WTC11 (cell line): ENCODE measurements at regions not wholly inside any gene's neighbourhood (a gene's known extent, or its start where the extent isn't known, plus 50 kb on each side); places are given as distances from the start of the nearest gene placed in this dataset.

Source experiments
- CTCF ChIP-seq: fragments of 200-600 bp; IDR thresholded peaks from 2 replicates; pipeline ENCODE4 v1.8.0; 2022; ENCODE audit warnings: antibody characterized with exemption
- RELA ChIP-seq: sonication (generic); formaldehyde crosslinking; IDR thresholded peaks from 2 replicates; pipeline ENCODE4 v1.8.1; 2022; ENCODE audit warnings: missing genetic modification reagents, mild to moderate bottlenecking, borderline replicate concordance
- SP1 ChIP-seq: sonication (generic); formaldehyde crosslinking; conservative IDR thresholded peaks from 2 replicates; pipeline ENCODE4 v1.8.1; 2022; ENCODE audit warnings: missing genetic modification reagents
- USF2 ChIP-seq: sonication (generic); formaldehyde crosslinking; IDR thresholded peaks from 2 replicates; pipeline ENCODE4 v1.8.1; 2023; ENCODE audit warnings: mild to moderate bottlenecking, missing genetic modification reagents, moderate library complexity
- ZNF317 ChIP-seq: sonication (generic); formaldehyde crosslinking; IDR thresholded peaks from 2 replicates; pipeline ENCODE4 v1.8.1; 2023; ENCODE audit warnings: low read depth, mild to moderate bottlenecking, moderate library complexity, missing genetic modification reagents, borderline replicate concordance

GRCh38 chr10:64682043-64682442 is 1160.8 kb downstream of the REEP3 start:
- TF ChIP-seq SP1 (CRISPR knock-in tag) (no peak), ZNF317 (no peak), USF2 (CRISPR knock-in tag) (no peak), CTCF (no peak), RELA (CRISPR knock-in tag) (no peak)
